Activated CD4-positive, alpha-beta T cell treated with anti-CD3 and anti-CD28 coated beads for 36 hours (primary cell): ENCODE measurements at regions not wholly inside any gene's neighbourhood (a gene's known extent, or its start where the extent isn't known, plus 50 kb on each side); places are given as distances from the start of the nearest gene placed in this dataset.

Experiments
- ATAC-seq: fragments of 200-7000 bp; cut with Tn5 transposase; one replicate; pipeline ENCODE4 v1.10.0; 2021; ENCODE audit warnings: mild to moderate bottlenecking, moderate library complexity
- CTCF ChIA-PET: fragments of 350-600 bp; sonication (Branson Sonifier 250); formaldehyde crosslinking; loops from one replicate; lab custom pipeline; 2021; ENCODE audit warnings: antibody characterized with exemption; lab: Charles Lee
- POLR2A ChIA-PET: fragments of 350-600 bp; sonication (Branson Sonifier 250); formaldehyde crosslinking; loops from one replicate; lab custom pipeline; 2021; ENCODE audit warnings: antibody characterized with exemption, inconsistent platforms; lab: Charles Lee
- DNase-seq: peaks from one replicate; pipeline ENCODE4 v3.0.0-alpha.2; 2020
- H3K27ac Mint-ChIP-seq: one replicate; pipeline ENCODE4 v1.8.0; 2021; ENCODE audit warnings: mixed read lengths
- H3K27me3 Mint-ChIP-seq: one replicate; pipeline ENCODE4 v1.8.0; 2021; ENCODE audit warnings: mixed read lengths
- H3K36me3 Mint-ChIP-seq: one replicate; pipeline ENCODE4 v1.8.0; 2021; ENCODE audit warnings: low read depth, mixed read lengths
- H3K4me1 Mint-ChIP-seq: one replicate; pipeline ENCODE4 v1.8.0; 2021; ENCODE audit warnings: mixed read lengths
- H3K4me3 Mint-ChIP-seq: one replicate; pipeline ENCODE4 v1.8.0; 2021; ENCODE audit warnings: mild to moderate bottlenecking, moderate library complexity, mixed read lengths
- H3K9me3 Mint-ChIP-seq: one replicate; pipeline ENCODE4 v1.8.0; 2021; ENCODE audit warnings: low read depth, mixed read lengths
- intact Hi-C, 2 experiments: fragments of 100-400 bp; cut with DNase I in 1 of 2; cut with micrococcal nuclease in 1 of 2; formaldehyde crosslinking; loops; one replicate each; pipeline versions ENCODE4 v1.14.2 to v1.15.1; 2022 to 2024; cut with DNase I, micrococcal nuclease

GRCh38 chr4:45692131-45692735, 431.6 kb downstream of the GABRG1 start:
- Mint-ChIP-seq H3K36me3 (no peaks in the 10 kb centered on the region), H3K4me3 (no peak overlapping the region), H3K27me3 (no peaks in the 10 kb centered on the region), H3K4me1 (no peaks in the 10 kb centered on the region), H3K27ac (no peak overlapping the region), H3K9me3 (peaks cover 11% of the 10 kb centered on the region)
- DNase-seq, result no peak
- intact Hi-C loops, result no loop called here
- no peak for ATAC-seq
- POLR2A ChIA-PET, result interaction anchor here (0.9 kb wide), 1 partner anchor 229 kb away, joined by 8 read pairs; no protein-coding TSS in a partner anchor
- CTCF ChIA-PET, result no interaction called here

GRCh38 chr4:45688341-45688740, 435.5 kb downstream of the GABRG1 start:
- DNase-seq, result no peak
- no peak overlapping the region for H3K4me3 Mint-ChIP-seq
- CTCF ChIA-PET, result no interaction called here
- H3K27me3 Mint-ChIP-seq, result no peaks in the 10 kb centered on the region
- H3K27ac Mint-ChIP-seq, result no peak overlapping the region
- intact Hi-C loops, result no loop called here
- POLR2A ChIA-PET, result no interaction called here
- no peaks in the 10 kb centered on the region for H3K4me1 Mint-ChIP-seq
- no peak for ATAC-seq
- H3K36me3 Mint-ChIP-seq, result no peaks in the 10 kb centered on the region
- H3K9me3 Mint-ChIP-seq, result peaks cover 16% of the 10 kb centered on the region

DNA sequence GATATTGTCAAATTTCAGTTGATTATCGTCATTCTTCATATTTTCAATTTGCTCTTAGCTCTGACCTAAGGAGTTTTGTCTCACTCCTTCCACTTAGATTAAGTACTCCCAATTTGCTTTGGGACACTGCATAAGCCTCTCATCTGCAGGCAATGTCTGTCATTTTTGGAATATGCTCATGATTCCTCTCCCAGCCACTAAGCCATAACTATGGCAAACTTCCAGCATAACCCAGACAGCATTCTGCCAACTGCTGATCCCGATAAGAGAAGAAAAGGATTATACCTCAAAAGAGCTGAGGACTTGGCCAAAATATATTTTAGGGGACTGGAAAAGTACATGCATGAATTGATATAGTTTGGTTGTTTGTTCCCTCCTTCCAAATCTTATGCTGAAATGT, 444.4 kb downstream of the GABRG1 start:
- POLR2A ChIA-PET, result no interaction called here
- Mint-ChIP-seq H3K4me3 (no peak overlapping the region), H3K4me1 (no peaks in the 10 kb centered on the region), H3K27me3 (no peaks in the 10 kb centered on the region), H3K27ac (no peak overlapping the region), H3K9me3 (peaks cover 11% of the 10 kb centered on the region), H3K36me3 (no peaks in the 10 kb centered on the region)
- CTCF ChIA-PET, result interaction anchor here (0.8 kb wide), 1 partner anchor 336 kb away, joined by 3 read pairs; no protein-coding TSS in a partner anchor
- no peak for ATAC-seq
- intact Hi-C loops, result no loop called here
- DNase-seq, result no peak

GRCh38 chr4:45668128-45668527, 455.7 kb downstream of the GABRG1 start:
- DNase-seq (no peak), ATAC-seq (no peak)
- H3K36me3 Mint-ChIP-seq, result no peaks in the 10 kb centered on the region
- no peaks in the 10 kb centered on the region for H3K27me3 Mint-ChIP-seq
- intact Hi-C loops, result no loop called here
- H3K4me3 Mint-ChIP-seq, result no peak overlapping the region
- peaks cover 4% of the 10 kb centered on the region for H3K9me3 Mint-ChIP-seq
- H3K27ac Mint-ChIP-seq, result no peak overlapping the region
- H3K4me1 Mint-ChIP-seq, result no peaks in the 10 kb centered on the region
- ChIA-PET CTCF (no interaction called here), POLR2A (no interaction called here)

- no peak overlapping the region for H3K4me3 Mint-ChIP-seq
- H3K27ac Mint-ChIP-seq, result no peak overlapping the region
- intact Hi-C loops, result no loop called here
- POLR2A ChIA-PET, result no interaction called here
- no peaks in the 10 kb centered on the region for H3K27me3 Mint-ChIP-seq
- H3K4me1 Mint-ChIP-seq, result no peaks in the 10 kb centered on the region
- H3K36me3 Mint-ChIP-seq, result no peaks in the 10 kb centered on the region
- no peak for ATAC-seq
- CTCF ChIA-PET, result interaction anchor here (0.6 kb wide), 1 partner anchor 22 kb away, joined by 4 read pairs; no protein-coding TSS in a partner anchor
- peaks cover 4% of the 10 kb centered on the region for H3K9me3 Mint-ChIP-seq
- DNase-seq, result no peak
These were observed 460.2 kb downstream of the GABRG1 start for GRCh38 chr4:45663628-45664081.

DNA sequence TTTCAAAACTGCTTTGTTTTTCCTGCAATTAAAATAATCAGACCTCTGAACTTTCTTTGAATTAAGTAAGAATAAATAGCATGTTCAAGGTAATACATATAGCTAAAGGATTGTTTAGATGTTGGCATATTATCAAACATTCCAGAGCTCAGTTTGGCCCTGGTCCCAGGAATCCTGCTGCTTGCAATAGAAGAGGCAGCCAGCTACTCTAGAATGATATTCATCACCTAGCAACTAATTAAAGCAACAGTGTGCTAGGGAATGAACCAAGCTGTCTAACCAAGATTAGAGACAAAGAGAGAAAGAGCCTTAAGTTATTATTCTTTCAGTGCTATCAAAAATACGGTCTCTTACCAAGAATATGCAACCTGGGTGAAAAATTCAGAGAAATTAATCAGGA, 460.9 kb downstream of the GABRG1 start:
- intact Hi-C loops, result no loop called here
- ATAC-seq (no peak), DNase-seq (no peak)
- no peak overlapping the region for H3K4me3 Mint-ChIP-seq
- peaks cover 4% of the 10 kb centered on the region for H3K9me3 Mint-ChIP-seq
- ChIA-PET CTCF (interaction anchor here (0.6 kb wide), 1 partner anchor 23 kb away, joined by 4 read pairs; no protein-coding TSS in a partner anchor), POLR2A (no interaction called here)
- H3K4me1 Mint-ChIP-seq, result no peaks in the 10 kb centered on the region
- no peaks in the 10 kb centered on the region for H3K36me3 Mint-ChIP-seq
- no peak overlapping the region for H3K27ac Mint-ChIP-seq
- H3K27me3 Mint-ChIP-seq, result no peaks in the 10 kb centered on the region

DNA sequence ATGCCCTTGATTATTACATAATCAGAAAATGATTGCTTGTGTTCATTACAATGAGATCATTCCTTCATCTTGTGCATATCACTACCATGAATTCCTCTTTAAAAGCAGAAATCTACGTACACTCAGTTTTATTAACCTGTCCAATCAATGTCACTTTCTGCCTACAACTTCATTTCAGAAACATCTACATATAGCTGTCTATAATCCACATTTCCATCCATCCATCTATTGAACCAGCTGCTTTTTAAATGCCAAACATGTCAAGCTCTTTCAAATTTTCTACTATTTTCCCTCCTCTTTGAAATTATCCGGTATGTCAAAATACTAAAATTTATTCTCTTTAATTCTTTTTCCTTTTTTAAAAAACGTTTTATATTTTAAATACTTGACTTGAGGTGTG, 462.0 kb downstream of the GABRG1 start:
- POLR2A ChIA-PET, result no interaction called here
- DNase-seq (no peak), ATAC-seq (no peak)
- Mint-ChIP-seq H3K27ac (no peak overlapping the region), H3K4me3 (no peak overlapping the region), H3K9me3 (peaks cover 4% of the 10 kb centered on the region), H3K36me3 (no peaks in the 10 kb centered on the region), H3K27me3 (no peaks in the 10 kb centered on the region), H3K4me1 (no peaks in the 10 kb centered on the region)
- intact Hi-C loops, result no loop called here
- CTCF ChIA-PET, result no interaction called here

GRCh38 chr4:45650545-45650944, 473.3 kb downstream of the GABRG1 start:
- peaks cover 11% of the 10 kb centered on the region for H3K9me3 Mint-ChIP-seq
- POLR2A ChIA-PET, result no interaction called here
- H3K27me3 Mint-ChIP-seq, result no peaks in the 10 kb centered on the region
- no peak overlapping the region for H3K4me3 Mint-ChIP-seq
- intact Hi-C loops, result no loop called here
- CTCF ChIA-PET, result no interaction called here
- H3K4me1 Mint-ChIP-seq, result no peaks in the 10 kb centered on the region
- H3K36me3 Mint-ChIP-seq, result no peaks in the 10 kb centered on the region
- ATAC-seq, result no peak
- no peak for DNase-seq
- no peak overlapping the region for H3K27ac Mint-ChIP-seq

DNA sequence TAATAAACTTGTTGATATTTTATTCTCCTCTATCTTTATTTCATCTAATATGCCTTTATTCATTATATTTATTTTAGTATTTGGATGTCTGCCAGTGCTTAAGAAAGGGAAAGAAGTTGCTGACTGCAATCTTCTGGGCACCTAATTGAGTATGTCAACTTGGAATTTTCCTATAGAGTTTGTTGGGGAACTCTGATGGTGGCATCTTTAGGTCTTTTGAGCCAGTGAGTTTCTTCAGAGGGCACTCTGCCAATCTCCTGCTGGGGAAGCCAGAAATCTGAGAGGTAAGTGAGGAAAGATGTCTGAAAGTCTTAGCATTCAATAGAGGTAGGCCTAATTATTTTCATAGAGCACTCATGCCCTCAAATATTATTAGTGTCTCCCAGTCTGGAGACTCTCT, 475.0 kb downstream of the GABRG1 start:
- H3K27ac Mint-ChIP-seq, result no peak overlapping the region
- H3K36me3 Mint-ChIP-seq, result no peaks in the 10 kb centered on the region
- DNase-seq, result no peak
- H3K27me3 Mint-ChIP-seq, result no peaks in the 10 kb centered on the region
- no peak overlapping the region for H3K4me3 Mint-ChIP-seq
- POLR2A ChIA-PET, result no interaction called here
- peaks cover 11% of the 10 kb centered on the region for H3K9me3 Mint-ChIP-seq
- CTCF ChIA-PET, result no interaction called here
- no peaks in the 10 kb centered on the region for H3K4me1 Mint-ChIP-seq
- intact Hi-C loops, result no loop called here
- no peak for ATAC-seq

DNA sequence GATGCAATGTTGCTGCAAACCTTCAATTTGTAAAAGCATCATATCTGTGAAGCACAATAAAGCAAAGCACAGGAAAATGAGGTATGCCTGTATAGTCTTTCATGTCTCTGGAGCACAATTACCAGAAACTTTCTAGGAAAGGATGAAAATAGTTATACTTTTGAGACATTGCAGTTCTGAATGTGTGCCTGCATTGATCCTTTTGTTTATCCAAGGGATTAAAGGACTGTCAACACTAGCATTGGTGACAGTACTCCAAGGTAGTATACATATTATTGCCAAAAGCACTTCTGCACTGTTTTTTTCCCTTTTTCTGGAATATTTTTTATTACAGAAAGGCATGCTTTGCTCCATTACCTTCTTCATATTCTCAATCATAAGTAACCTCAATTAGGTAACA, 476.0 kb downstream of the GABRG1 start:
- ChIA-PET POLR2A (no interaction called here), CTCF (no interaction called here)
- Mint-ChIP-seq H3K36me3 (no peaks in the 10 kb centered on the region), H3K27ac (no peak overlapping the region), H3K9me3 (peaks cover 11% of the 10 kb centered on the region), H3K4me3 (no peak overlapping the region), H3K27me3 (no peaks in the 10 kb centered on the region), H3K4me1 (no peaks in the 10 kb centered on the region)
- intact Hi-C loops, result no loop called here
- DNase-seq, result no peak
- ATAC-seq, result no peak

DNA sequence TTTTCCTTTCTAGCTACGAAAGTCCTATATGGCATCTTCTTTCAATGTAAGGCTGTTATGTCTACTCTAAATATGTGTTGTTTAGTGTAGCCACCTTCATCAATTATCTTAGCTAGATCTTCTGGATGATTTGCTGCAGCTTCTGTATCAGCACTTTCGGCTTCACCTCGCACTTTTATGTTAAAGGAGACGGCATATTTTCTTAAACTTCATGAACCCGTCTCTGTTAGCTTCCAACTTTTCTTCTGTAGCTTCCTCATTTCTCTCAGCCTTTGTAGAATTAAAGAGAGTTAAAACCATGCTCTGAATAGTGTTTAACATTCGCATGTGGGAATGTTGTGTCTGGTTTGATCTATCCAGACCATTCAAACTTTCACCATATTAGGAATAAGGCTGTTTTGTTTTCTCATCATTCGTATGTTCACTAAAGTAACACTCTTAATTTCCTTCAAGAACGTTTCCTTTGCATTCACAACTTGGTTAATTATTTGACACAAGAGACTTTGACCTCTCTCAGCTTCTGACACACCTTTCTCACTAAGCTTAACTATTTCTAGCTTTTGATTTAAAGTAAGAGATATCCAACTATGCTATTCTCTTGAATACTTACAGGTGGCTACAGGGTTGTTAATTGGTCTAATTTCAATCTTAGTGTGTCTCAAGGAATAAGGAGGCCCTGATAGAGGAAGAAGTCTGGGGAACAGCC, 476.8 kb downstream of the GABRG1 start:
- no peaks in the 10 kb centered on the region for H3K27me3 Mint-ChIP-seq
- POLR2A ChIA-PET, result no interaction called here
- H3K9me3 Mint-ChIP-seq, result peaks cover 7% of the 10 kb centered on the region
- intact Hi-C loops, result no loop called here
- H3K4me3 Mint-ChIP-seq, result no peak overlapping the region
- DNase-seq, result no peak
- no peak for ATAC-seq
- CTCF ChIA-PET, result interaction anchor here (1.3 kb wide), 1 partner anchor 9 kb away, joined by 3 read pairs; no protein-coding TSS in a partner anchor
- H3K27ac Mint-ChIP-seq, result no peak overlapping the region
- H3K4me1 Mint-ChIP-seq, result no peaks in the 10 kb centered on the region
- no peaks in the 10 kb centered on the region for H3K36me3 Mint-ChIP-seq

- Mint-ChIP-seq H3K4me1 (no peaks in the 10 kb centered on the region), H3K9me3 (no peaks in the 10 kb centered on the region), H3K27ac (no peak overlapping the region), H3K36me3 (no peaks in the 10 kb centered on the region), H3K4me3 (no peak overlapping the region), H3K27me3 (no peaks in the 10 kb centered on the region)
- no peak for DNase-seq
- intact Hi-C loops, result no loop called here
- CTCF ChIA-PET, result no interaction called here
- ATAC-seq, result no peak
- POLR2A ChIA-PET, result no interaction called here
These were observed 483.6 kb downstream of the GABRG1 start for GRCh38 chr4:45640281-45640680.
